ENCODE measurements at regions not wholly inside any gene's neighbourhood (a gene's known extent, or its start where the extent isn't known, plus 50 kb on each side); places are given as distances from the start of the nearest gene placed in this dataset.

DNA sequence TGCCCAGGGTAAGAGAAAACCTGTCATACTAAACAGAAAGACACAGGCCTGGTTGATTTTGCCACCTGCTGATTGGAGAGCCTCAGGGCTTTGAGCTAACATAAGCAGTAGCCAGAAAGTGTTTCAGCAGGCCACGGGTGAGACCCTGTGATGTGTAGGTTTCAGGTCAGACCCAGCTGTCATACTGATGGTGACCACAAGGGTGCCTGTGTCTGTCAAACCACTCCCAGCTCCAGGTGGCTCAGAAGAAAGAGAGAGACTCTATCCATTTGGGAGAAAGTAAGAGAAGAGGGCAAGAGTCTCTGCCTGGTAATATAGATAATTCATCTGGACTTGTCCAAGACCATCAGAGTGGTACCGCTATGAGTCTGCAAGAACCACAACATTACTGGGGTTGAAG, 72.8 kb upstream of the NLRP2B start:
- TF ChIP-seq, protein P1, sequence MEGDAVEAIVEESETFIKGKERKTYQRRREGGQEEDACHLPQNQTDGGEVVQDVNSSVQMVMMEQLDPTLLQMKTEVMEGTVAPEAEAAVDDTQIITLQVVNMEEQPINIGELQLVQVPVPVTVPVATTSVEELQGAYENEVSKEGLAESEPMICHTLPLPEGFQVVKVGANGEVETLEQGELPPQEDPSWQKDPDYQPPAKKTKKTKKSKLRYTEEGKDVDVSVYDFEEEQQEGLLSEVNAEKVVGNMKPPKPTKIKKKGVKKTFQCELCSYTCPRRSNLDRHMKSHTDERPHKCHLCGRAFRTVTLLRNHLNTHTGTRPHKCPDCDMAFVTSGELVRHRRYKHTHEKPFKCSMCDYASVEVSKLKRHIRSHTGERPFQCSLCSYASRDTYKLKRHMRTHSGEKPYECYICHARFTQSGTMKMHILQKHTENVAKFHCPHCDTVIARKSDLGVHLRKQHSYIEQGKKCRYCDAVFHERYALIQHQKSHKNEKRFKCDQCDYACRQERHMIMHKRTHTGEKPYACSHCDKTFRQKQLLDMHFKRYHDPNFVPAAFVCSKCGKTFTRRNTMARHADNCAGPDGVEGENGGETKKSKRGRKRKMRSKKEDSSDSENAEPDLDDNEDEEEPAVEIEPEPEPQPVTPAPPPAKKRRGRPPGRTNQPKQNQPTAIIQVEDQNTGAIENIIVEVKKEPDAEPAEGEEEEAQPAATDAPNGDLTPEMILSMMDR (IDR thresholded peaks at IDR 0.05), result no peak
- no peak for TF ChIP-seq POLR2A (IDR thresholded peaks at IDR 0.05)
